Cerebellar cortex (tissue), 1 donor: ENCODE measurements at regions not wholly inside any gene's neighbourhood (a gene's known extent, or its start where the extent isn't known, plus 50 kb on each side); places are given as distances from the start of the nearest gene placed in this dataset.
A peak's percentile ranks its signal among the peaks of the same experiment; 100 is the strongest.

Experiments
- DNase-seq: peaks from one replicate; pipeline ENCODE4 v3.0.0-alpha.2; 2015; ENCODE audit warnings: low spot score

DNA sequence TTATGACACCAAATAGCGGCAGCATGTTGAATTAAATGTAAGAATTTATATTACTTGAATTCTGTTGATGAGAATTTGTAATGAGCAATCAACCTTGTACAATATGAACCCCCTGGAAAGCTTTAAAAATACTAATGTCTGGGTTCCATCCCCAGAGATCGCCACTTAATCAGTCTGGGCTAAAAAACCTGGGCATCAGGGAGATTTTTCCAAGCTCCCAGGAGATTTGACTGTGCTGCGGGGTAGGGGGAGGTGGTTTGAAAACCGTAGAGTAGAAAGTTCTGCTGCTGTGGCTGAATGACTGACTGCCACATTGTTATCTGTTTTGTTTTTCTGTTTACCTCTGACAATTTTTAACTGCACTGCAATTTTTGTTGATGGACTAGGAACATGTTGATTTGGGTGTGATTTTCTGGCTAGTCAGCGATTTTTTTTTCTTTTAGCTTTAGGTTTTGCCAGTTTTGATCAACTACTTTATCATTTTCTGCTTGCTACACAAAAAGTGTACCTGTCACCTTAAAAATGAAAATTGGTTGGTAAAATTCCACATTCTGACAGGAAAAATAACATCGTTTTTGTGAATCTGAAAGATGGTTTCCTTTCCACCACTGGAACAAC, 79.3 kb downstream of the PCTP start:
- DNase-seq, result no peak

DNA sequence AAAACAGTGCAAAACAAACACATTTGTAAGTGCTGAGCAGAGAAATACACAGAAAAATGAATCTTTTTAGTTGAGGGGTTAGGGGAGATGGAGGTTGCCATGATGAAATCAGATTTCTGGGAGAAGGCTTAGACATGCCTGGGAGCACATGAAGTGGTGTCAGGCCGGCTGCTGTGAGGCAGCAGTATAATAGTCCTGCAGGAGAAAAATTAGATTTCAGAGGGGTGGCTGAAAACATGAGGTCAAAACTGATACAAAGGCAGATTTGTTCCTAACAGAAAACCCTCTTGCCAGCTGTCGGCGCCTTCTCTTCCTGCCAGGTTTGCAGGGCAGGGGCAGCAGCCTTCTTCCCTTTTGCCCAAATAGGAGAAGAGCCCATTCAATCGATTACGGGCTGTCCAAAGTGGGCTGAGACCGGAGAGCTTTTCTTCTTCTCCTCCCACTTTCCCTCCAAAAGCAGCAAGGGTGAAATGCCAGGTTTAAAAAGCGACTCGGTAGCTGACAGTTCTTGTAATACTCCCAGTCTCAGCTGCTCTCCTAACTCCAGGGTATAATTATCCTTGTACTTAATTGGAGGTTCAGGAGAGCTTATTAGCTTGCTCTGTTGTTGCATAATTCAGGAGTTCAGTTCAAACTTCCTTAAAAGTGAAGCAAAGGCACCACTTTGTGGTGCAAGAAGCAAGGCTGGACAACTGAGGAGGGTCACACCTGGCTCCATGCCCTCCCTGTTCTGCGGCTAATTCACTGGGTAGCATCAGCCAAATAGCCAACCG, 80.0 kb downstream of the PCTP start:
- no peak for DNase-seq

DNA sequence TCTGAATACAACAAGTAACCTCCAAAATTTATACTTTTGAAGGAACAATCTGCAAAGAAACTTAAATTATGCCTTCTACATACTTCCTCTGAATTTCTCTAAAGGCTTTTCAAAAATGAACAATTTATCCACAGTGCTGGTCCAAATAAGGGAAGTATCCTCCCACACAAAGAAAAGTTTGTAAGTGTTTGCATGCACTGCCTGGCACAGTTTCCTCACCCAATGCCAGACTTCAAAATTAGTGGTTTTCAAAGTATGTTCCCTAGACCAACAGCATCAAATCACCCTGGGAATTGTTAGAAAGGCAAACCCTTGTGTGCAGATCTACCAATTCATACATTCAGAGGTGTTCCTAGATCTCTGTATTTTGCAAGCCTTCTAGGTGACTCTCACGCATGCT, 82.5 kb downstream of the PCTP start:
- no peak for DNase-seq

DNA sequence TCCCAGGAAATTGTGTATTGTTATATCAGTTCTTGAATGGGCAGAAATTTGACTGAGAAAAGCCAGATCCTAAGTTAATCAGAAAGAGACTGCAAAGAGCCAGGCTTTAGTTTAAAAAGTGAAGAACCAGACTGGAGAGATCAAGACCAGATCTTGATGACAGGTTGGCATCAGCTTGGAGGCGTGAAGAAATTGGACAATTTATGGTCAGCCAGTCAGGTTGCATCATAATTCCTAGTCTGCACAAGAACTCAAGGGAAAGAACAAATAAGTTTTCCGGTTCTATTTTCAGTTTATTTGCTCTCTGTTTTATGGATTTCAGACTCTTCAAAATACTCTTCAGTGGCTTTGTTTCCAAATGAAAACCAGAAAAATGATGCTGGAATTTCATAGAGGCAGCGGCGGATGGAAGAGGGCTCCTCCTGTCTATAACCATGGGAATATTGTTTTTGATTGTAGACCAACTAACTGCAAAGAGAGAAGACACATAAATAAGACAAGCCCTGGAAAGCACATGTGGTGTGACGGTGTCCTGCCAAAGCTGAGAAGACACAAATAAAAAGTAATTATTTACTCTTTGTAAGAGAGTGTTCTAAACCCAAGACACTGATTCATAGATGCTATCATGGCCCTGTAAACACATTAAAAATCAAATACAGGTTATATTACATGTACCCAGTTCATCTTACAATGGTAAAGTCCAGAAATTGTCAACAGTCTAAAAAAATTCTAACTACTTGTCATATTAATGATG, 91.7 kb downstream of the PCTP start:
- DNase-seq, result no peak

DNA sequence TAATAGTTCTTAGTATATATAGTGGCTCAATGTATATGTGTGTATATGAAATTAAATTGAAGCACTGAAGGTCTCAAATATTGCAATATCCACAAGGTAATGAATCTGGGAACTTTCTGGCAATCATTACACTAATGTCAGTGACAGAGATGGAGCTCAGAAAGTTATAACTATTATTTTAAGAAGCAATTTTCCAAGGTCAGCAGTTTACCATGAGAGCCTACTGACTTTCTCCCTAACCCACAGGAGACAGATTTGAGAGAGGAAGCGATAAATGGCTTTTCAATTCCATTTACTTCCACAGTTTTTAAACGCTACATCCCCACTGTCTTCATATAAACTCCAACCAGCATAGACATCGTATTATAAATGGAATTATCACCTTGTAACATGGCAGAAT, 92.9 kb downstream of the PCTP start:
- DNase-seq, result no peak

DNA sequence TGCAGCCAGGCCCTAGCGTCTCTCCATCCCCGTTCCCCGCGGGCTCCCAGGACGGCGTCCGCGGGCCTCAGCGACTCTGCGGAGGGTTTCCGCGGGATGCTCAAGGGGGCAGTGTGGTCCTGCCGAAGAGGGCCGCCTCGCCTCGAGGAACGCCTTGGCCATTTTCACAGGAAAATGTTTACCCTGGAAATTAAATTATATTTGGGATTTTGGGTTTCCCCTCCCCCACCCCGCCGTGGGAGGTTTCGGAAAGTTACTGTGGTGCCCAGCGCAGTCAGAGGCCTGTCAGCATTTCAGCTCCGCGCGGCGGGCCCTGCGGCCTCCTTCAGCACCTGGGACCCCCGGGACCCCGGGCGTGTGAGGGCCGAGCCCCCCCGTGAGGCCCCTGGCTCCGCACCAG, 94.5 kb downstream of the PCTP start:
- peak; percentile 5 for DNase-seq

DNA sequence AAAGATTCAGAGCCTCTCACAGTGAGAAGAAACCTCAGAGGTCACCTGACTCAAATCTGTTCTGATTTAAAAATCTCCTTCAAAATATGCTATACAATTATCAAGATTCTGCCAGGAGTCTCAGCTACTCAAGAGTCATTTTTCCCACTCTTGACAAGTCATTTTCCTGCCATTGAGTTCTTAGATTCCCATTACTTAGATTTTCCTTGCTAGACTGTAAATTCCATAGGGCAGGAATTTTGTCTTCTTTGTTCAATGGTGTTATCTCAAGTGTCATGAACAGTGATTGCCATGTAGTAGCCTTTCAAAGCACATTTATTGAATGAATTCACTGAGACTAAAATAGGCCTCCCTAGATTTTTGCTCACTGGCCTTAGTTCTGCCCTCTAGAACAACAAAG, 95.9 kb downstream of the PCTP start:
- DNase-seq, result no peak

DNA sequence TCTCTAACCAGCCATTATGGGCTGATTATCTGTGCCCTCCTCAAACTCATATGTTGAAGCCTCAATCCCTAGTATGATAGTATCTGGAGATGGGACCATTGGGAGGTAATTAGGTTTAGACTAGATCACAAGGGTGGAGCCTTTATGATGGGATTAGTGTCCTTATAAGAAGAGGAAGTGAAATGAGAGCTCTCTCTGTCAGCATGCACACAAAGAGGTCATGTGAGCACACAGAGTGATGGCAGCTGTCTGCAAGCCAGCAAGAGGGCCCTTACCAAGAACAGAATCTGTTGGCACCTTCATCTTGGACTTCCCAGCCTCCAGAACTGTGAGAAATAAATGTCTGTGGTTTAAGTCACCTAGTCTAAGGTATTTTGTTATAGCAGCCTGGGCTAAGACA, 101.9 kb downstream of the PCTP start:
- no peak for DNase-seq

DNA sequence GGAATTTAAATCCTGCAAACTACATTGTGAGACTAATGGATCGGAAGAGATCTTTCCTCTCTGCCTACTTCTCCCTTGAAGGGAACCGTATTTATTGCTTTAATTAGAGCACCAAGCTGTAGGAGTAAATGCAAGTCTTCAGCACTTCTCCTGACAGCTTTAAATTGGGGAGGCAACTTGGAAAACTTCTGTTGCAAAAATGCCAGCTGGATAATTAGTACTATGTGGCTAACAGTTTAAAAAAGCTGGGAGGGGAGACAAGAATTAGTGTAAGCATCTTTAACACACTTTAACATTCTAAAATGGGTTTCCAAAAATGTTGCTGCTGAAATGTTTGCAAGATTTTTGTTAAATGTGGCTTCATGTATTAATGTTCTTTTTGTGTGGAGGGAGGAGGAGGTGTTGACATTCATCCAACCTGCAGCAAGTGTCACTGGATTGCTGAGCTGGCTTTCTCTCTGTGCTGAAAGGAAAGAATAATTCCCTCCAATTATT, 108.5 kb downstream of the PCTP start:
- DNase-seq, result no peak

DNA sequence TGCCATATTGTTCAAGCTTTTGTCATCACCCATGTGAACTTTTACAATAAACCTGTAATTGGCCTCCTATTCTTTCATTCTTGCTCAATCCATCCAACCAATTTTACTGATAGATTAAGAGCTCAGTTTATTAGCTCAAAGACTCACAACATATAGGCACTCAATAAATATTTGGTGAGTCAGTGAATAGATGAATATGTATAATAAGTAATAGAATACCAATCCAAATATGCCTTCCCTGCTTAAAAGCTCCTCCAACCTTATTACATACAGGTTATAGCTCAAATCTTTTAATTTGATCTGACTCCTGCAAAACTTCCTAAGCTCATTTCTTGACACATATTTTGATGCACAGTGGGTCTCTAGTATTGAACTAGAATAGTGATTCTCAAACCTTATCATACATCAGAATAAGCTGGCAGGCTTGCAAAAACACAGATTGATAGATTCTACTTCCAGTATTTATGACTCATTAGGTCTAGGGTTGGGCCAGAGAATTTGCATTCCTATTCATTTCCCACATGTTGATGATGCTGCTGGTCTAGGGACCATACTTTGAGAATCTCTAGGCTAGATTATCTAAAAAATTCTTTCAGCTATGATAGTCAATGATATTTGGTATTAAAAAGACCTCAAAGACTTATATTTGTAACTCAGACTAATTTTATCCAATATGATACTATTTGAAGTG, 114.4 kb downstream of the PCTP start:
- no peak for DNase-seq

DNA sequence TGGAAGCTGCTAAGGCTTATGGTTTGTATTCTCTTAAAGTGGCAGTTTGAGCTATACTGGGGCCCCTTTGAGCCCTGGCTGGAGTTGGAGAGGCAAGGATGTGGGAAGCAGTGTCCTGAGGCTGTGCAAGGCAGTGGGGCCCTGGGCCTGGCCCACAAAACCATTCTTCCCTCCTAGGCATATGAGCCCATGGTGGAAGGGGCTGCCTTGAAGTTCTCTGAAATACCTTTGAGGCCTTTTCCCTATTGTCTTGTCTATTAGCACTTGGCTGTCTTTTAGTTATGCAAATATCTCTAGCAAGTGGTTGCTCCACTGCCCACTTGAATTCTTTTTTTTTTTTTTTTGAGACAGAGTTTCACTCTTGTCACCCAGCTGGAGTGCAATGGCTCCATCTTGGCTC, 119.2 kb downstream of the PCTP start:
- no peak for DNase-seq

DNA sequence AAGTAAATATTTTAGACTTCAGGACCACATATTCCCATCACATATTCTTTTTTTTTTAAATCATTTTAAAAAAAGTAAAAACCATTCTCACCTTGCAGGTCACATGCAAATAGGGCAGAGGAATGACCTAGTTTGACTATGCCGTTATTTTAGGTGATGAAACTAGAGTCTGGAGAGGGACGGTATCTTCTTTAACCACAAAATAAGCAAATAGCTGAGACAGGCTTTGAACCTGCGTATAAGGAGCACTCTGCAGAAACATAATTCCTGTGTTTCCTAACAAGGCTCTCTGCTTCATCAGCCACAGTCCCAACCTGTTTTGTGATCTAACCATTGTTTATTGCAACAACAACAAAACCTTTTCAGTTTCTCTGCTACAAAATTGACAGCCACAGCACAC, 121.5 kb downstream of the PCTP start:
- no peak for DNase-seq

DNA sequence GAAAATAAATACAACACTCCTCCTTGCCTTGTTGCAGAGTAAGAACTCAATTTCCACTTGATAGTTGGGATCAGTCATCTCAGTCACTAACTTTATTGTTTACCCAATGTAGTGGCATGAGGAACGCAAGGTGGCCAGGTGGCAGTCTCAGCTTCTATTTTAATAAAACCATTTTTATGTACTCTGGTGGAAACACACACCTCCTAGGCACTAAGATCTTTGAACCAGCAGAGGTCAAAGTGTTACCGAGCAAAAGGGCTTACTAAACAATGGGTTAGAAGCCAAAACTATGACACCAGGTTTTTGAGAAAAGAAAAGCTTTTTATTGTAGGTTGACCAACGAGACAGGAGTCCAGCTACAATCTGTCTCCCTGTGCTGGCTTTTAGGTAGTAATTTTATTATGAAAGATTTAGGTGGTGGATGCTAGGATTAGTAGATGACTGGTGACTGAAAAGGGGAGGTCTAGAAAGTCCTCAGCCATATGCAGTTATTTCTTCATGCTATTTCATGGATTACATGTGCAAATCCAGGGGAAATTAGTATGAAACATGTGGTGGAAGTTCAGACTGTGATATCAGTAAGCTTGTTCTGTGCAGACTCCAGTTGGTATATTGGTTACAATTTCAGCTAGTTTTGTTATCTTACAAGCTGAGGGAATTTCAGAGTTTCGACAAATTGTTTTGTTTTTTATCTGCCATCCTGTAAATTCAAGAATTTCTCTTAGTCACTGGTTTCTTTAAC, 122.3 kb downstream of the PCTP start:
- no peak for DNase-seq

DNA sequence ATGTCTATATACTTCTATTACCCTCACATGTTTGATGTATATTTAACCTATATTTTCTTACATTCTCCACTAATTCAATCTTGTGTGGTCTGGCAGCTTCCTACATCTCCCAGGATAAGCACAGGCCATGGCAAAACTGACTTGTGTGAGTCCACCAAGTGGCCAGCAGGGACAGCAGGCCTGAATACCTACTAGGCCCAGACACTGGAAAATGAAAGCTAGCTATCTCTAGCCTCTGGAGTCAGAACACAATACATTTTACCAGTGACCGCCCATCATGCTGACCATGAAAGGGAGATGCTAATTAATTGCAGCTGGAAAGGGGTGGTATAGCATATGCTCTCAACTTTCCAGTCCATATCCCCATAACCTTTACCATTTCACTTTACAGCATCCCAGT, 132.3 kb downstream of the PCTP start:
- no peak for DNase-seq

DNA sequence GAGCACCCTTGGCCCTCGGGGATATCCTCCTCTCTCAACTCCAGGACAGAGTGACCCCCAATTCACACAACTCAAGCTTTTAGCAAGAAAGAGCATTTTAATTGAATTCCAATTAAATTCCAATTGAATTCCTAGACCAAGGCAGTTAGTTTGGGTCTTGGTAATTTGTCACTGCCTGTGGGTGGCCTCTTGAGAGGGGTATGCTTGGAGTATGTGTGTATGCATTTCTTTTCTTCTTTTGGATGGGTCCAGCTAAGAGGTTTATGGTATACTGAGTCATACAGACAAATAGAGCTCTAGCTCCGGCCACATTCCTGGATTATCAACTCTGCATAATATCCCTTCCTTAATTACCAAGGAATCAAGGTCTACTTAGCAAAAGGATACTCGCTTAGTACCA, 136.7 kb downstream of the PCTP start:
- no peak for DNase-seq

DNA sequence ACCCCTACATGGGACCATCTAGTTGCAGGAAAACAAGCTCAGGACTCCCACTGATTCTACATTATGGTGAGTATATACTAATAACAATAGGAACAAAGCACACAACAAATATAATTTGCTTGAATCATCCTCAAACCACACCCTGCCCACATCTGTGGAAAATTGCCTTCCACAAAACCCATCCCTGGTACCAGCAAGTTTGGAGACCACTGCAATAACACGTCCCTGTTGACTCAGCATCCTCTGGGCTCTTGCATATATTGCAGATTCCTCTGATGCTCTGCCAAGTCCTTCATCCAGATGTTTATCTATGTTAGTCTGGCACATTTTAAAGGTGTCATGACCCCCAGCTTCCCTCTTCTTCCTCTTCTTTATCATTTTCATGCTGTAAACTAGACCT, 138.4 kb downstream of the PCTP start:
- DNase-seq, result no peak

DNA sequence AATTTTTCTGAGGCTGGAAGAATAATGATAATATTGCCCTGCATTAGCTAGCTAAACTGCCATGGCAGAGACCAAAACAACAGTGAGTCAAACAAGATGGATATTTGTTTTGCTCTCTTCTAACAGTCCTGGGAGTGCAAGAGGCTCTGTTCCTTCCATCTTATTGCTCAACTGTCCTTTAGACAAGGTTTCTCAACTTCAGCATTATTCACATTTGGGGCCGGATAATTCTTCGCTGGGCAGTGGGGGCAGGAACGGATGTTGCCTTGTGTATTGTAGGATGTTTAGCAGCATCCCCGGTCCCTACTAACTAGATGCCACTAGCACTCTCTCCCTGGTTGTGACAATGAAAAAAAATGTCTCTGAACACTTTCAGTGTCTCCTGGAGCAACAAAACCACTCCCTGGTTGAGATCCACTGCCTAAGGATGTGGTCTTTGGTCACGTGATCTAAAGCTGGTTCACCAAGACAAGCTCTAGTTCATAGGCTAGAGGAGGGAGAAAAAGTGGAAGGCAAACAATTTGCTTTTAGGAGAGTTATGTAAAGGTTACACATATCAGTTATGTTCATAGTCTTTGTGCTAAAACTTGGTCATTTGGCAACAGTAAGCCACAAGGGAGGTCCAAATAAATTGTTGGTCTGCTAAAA, 144.4 kb downstream of the PCTP start:
- DNase-seq, result no peak

DNA sequence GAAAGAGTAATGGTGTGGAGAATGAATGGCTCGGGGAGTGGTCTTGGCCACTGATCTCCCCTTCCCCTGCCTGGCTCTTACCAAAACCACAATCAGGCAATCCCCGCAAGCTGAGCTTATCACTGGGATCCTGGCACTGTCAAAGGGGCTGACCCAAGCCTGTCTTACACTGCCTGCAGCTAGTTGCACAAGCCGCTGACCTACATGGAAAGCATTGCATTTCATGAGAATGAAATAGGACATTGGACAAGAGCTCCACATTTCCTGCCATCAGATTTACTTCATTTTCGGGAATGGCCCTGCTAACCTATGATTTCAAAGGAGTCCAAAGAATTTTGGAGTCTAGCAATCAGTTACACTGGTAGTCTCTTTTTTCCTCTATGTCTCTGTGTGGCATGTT, 146.4 kb downstream of the PCTP start:
- DNase-seq, result peak; percentile 1

DNA sequence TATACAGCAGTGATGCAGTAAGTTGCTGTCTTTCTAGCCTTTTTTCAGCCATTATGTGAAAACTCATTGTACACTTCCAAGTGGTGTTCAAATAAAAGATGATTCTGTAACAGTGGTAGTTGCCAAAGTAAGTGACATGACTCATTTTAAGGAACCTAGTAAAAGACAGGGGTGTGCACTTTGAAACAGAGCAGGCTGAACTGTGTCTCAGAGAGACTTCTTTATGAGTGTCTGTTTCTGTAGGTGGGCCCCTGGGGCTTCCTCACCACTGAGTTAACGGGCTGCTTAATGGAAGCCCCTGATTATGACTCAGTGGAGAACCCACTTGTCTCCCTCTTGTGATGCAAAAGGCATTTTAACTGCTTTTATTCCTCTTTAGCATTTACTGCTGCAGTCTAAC, 147.3 kb downstream of the PCTP start:
- DNase-seq, result no peak

DNA sequence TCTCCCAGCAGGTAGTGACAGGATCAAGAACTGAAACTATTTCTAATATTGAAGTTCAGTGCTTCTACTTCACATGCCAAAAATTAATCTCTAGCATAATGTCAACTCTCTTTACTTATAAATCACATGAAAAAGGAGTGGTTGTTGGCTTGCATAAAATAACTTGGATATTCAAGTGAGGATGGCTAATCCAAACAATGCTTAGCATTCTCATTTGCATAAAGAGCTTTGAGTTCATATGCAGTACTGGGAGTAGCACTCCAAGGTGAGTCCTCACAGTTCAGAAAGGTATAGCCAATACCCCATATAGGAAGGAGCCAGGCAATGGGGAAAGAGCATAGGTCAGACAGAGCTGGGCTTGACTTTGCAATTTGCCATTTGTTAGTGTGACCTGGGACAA, 149.3 kb downstream of the PCTP start:
- DNase-seq, result no peak

DNA sequence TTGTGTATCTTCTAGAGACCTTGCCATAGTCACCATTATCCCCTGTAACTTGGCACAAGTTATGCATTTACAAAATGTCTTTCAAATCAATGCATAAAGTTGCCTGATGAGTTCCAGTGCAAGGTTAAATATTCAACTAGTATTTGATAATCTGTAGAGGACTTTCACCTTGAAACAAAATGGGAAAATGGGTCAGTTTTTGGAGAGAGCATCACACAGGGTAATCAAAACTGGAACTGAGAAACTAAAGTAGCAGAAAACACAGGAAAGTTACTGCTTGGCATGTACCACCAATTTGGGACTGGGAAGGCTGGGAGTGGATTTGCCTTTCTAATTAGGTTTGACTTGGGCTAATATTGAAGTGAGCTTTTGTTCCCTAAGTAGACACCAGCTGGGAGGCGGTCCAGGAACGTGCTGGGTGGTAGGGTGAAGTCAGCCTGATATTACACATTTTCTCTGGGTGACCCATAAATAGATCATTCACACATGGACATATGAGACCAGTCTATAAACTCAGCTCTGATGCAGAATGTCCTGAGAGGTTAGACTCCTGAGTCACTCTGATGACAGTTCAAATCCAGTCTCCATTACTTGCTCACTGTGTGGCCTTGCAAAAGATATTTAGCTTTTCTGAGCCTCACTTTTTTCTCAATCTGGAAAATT, 152.3 kb downstream of the PCTP start:
- no peak for DNase-seq
